GM23248 (cell line): ENCODE measurements at regions not wholly inside any gene's neighbourhood (a gene's known extent, or its start where the extent isn't known, plus 50 kb on each side); places are given as distances from the start of the nearest gene placed in this dataset.

ENCODE experiments used
- DNase-seq: peaks from one replicate; pipeline ENCODE4 v3.0.0-alpha.2; 2015
- H2AFZ ChIP-seq: fragments of 200-600 bp; sonication (generic); 2 replicates; pipeline ENCODE4 v1.6.1; 2016; ENCODE audit warnings: antibody characterized with exemption
- H3F3A ChIP-seq: fragments of 200-600 bp; sonication (generic); 2 replicates; pipeline ENCODE4 v1.6.1; 2016; ENCODE audit warnings: mild to moderate bottlenecking, antibody characterized with exemption, mixed run types; ENCODE audit not compliant: insufficient read depth
- H3K27ac ChIP-seq: fragments of 200-600 bp; sonication (generic); 2 replicates; pipeline ENCODE4 v1.5.1; 2016; ENCODE audit warnings: mild to moderate bottlenecking
- H3K27me3 ChIP-seq: fragments of 200-600 bp; sonication (generic); replicated peaks from 2 replicates; pipeline ENCODE4 v1.6.1; 2016; ENCODE audit warnings: mild to moderate bottlenecking; ENCODE audit not compliant: insufficient read depth
- H3K36me3 ChIP-seq: fragments of 200-600 bp; sonication (generic); 2 replicates; pipeline ENCODE4 v1.6.1; 2016; ENCODE audit warnings: low read depth, mild to moderate bottlenecking
- H3K4me1 ChIP-seq: fragments of 200-600 bp; sonication (generic); 2 replicates; pipeline ENCODE4 v1.6.1; 2016; ENCODE audit warnings: mild to moderate bottlenecking; ENCODE audit not compliant: insufficient read depth
- H3K4me2 ChIP-seq: fragments of 200-600 bp; sonication (generic); one replicate; pipeline ENCODE4 v1.6.1; 2016; ENCODE audit warnings: mild to moderate bottlenecking; ENCODE audit not compliant: unreplicated experiment
- H3K4me3 ChIP-seq: fragments of 200-600 bp; sonication (generic); 2 replicates; pipeline ENCODE4 v1.5.1; 2016; ENCODE audit warnings: mild to moderate bottlenecking
- H3K79me2 ChIP-seq: fragments of 200-600 bp; sonication (generic); 2 replicates; pipeline ENCODE4 v1.6.1; 2016; ENCODE audit warnings: mild to moderate bottlenecking; ENCODE audit not compliant: insufficient read depth
- H3K9ac ChIP-seq: fragments of 200-600 bp; sonication (generic); 2 replicates; pipeline ENCODE4 v1.6.1; 2016; ENCODE audit warnings: mild to moderate bottlenecking
- H3K9me2 ChIP-seq: fragments of 200-600 bp; sonication (generic); 2 replicates; pipeline ENCODE4 v1.6.1; 2016; ENCODE audit warnings: mixed run types, mild to moderate bottlenecking, moderate library complexity; ENCODE audit not compliant: insufficient read depth
- H3K9me3 ChIP-seq: fragments of 200-600 bp; sonication (generic); one replicate; pipeline ENCODE4 v1.6.1; 2017; ENCODE audit warnings: low read depth
- H4K20me1 ChIP-seq: fragments of 200-600 bp; sonication (generic); 2 replicates; pipeline ENCODE4 v1.6.0; 2016; ENCODE audit not compliant: insufficient read depth
- EZH2 ChIP-seq: fragments of 200-600 bp; sonication (generic); IDR thresholded peaks from 2 replicates; pipeline ENCODE4 v1.6.1; 2018; ENCODE audit warnings: antibody characterized with exemption, mild to moderate bottlenecking; ENCODE audit not compliant: insufficient read depth, poor library complexity, severe bottlenecking
- EZH2phosphoT487 ChIP-seq: fragments of 200-600 bp; sonication (generic); IDR thresholded peaks from 2 replicates; pipeline ENCODE4 v1.6.1; 2018; ENCODE audit warnings: antibody characterized with exemption, moderate library complexity, mild to moderate bottlenecking, low read depth; ENCODE audit not compliant: insufficient read depth
- WGBS, 2 experiments: methylation state at CpG; one replicate each; pipeline ENCODE4 v1.1.6; 2015 to 2017; ENCODE audit warnings: low lambda C conversion rate in 2 of 2, low coverage in 1 of 2; ENCODE audit errors: missing lambda C conversion rate in 2 of 2; 5-methylcytosine and 5-hydroxymethylcytosine counted together
- in situ Hi-C: fragments of 300-500 bp; cut with MboI; formaldehyde crosslinking; loops from 2 replicates; pipeline ENCODE4 v1.15.0; 2020

- H4K20me1 ChIP-seq = no peaks in the 10 kb centered on the region
- H3K9me3 ChIP-seq = no peaks in the 10 kb centered on the region
- TF ChIP-seq EZH2phosphoT487 = no peak
- TF ChIP-seq EZH2 = no peak
- H3K4me2 ChIP-seq = no peak overlapping the region
- H3K4me1 ChIP-seq = no peaks in the 10 kb centered on the region
- no peaks in the 10 kb centered on the region for H3K36me3 ChIP-seq
- no peak overlapping the region for H3K4me3 ChIP-seq
- 76 to 82% methylated on average over 2 of the region's 2 CpGs for WGBS, 2 experiments
- H3F3A ChIP-seq = no peaks in the 10 kb centered on the region
- no peak overlapping the region for H2AFZ ChIP-seq
- no peak for DNase-seq
- H3K9ac ChIP-seq = no peak overlapping the region
- in situ Hi-C loops = no loop called here
- H3K27ac ChIP-seq = no peak overlapping the region
- no peaks in the 10 kb centered on the region for H3K9me2 ChIP-seq
- no peaks in the 10 kb centered on the region for H3K79me2 ChIP-seq
- H3K27me3 ChIP-seq = peaks cover 19% of the 10 kb centered on the region
Observed at GRCh38 chr18:5626130-5626880, 82.5 kb upstream of the EPB41L3 start.

DNA sequence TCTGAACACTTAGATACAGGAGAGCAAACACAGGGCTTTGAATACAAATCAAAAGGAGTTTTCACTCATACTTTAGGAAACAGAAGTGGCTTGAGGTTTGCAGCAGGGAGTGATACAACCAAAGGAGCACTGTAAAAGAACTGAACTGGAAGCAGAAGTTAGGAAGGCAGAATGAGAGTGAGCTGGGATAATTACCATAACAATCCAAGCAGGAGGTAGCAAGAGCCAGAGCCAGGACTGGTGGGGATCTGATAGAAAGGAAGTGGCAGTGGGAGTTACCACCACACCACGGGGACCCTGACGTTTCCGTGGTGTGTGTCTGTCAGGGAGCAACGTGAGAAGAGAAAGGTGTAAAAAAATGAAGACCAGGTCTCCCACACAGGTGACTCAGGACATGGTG lies 81.3 kb upstream of the EPB41L3 start:
- no peak overlapping the region for H3K9ac ChIP-seq
- H3F3A ChIP-seq = peaks cover 6% of the 10 kb centered on the region; the same call in 1 of the 2 replicates
- DNase-seq = no peak
- no peak overlapping the region for H2AFZ ChIP-seq
- no peak overlapping the region for H3K27ac ChIP-seq
- H4K20me1 ChIP-seq = no peaks in the 10 kb centered on the region
- H3K4me2 ChIP-seq = no peak overlapping the region
- H3K27me3 ChIP-seq = peaks cover 19% of the 10 kb centered on the region
- TF ChIP-seq EZH2 (no peak), EZH2phosphoT487 (no peak)
- H3K4me3 ChIP-seq = no peak overlapping the region
- no peaks in the 10 kb centered on the region for H3K36me3 ChIP-seq
- 0 out of 2 replicates have a peak, but pooled peaks cover 1% of the 10 kb centered on the region for H3K4me1 ChIP-seq
- H3K79me2 ChIP-seq = no peaks in the 10 kb centered on the region
- in situ Hi-C loops = no loop called here
- no peaks in the 10 kb centered on the region for H3K9me2 ChIP-seq
- no peaks in the 10 kb centered on the region for H3K9me3 ChIP-seq
- 66 to 71% methylated on average over 4 of the region's 4 CpGs for WGBS, 2 experiments

- Histone ChIP-seq H3K4me2 (no peak overlapping the region), H3K9me3 (no peaks in the 10 kb centered on the region), H2AFZ (no peak overlapping the region), H3K27me3 (peaks cover 16% of the 10 kb centered on the region), H4K20me1 (no peaks in the 10 kb centered on the region), H3K79me2 (no peaks in the 10 kb centered on the region), H3K4me3 (no peak overlapping the region), H3K27ac (no peak overlapping the region), H3F3A (peaks cover 9% of the 10 kb centered on the region; the same call in 1 of the 2 replicates), H3K4me1 (0 out of 2 replicates have a peak, but pooled peaks cover 4% of the 10 kb centered on the region), H3K9me2 (no peaks in the 10 kb centered on the region), H3K36me3 (no peaks in the 10 kb centered on the region), H3K9ac (no peak overlapping the region)
- TF ChIP-seq EZH2phosphoT487 (no peak), EZH2 (no peak)
- DNase-seq = peak; percentile 14
- 65 to 67% methylated on average over 4 of the region's 4 CpGs for WGBS, 2 experiments
- in situ Hi-C loops = no loop called here
Observed at GRCh38 chr18:5622905-5623304, 79.1 kb upstream of the EPB41L3 start.

- 25 to 27% methylated on average over 3 of the region's 3 CpGs for WGBS, 2 experiments
Observed at GRCh38 chr18:5620289-5620688, 76.5 kb upstream of the EPB41L3 start.

More at GRCh38 chr18:5620289-5620688, 76.5 kb upstream of the EPB41L3 start:
- no peak for TF ChIP-seq EZH2phosphoT487
- TF ChIP-seq EZH2 = no peak
- H3K27me3 ChIP-seq = no peaks in the 10 kb centered on the region; the same call in 1 of the 2 replicates
- DNase-seq = peak; percentile 82
- no peaks in the 10 kb centered on the region for H4K20me1 ChIP-seq
- H3K36me3 ChIP-seq = no peaks in the 10 kb centered on the region
- H3K4me1 ChIP-seq = 0 out of 2 replicates have a peak, but pooled peaks cover 4% of the 10 kb centered on the region
- H3K27ac ChIP-seq = no peak overlapping the region
- H3K9me2 ChIP-seq = no peaks in the 10 kb centered on the region
- peaks cover 9% of the 10 kb centered on the region; the same call in 1 of the 2 replicates for H3F3A ChIP-seq
- no peak overlapping the region for H3K4me2 ChIP-seq
- H3K79me2 ChIP-seq = no peaks in the 10 kb centered on the region
- H3K4me3 ChIP-seq = no peak overlapping the region
- in situ Hi-C loops = no loop called here
- H3K9ac ChIP-seq = no peak overlapping the region
- H3K9me3 ChIP-seq = no peaks in the 10 kb centered on the region
- no peak overlapping the region for H2AFZ ChIP-seq
